Loucy (cell line): ENCODE measurements at regions not wholly inside any gene's neighbourhood (a gene's known extent, or its start where the extent isn't known, plus 50 kb on each side); places are given as distances from the start of the nearest gene placed in this dataset.
"Not testable (repeated sequence)": the region's sequence is repeated elsewhere in the genome, so short reads cannot be mapped to it uniquely, and the experiment has no call there.

ENCODE experiments used
- H2AFZ ChIP-seq: fragments of 200-600 bp; sonication (generic); 2 replicates; pipeline ENCODE4 v1.6.0; 2016; ENCODE audit warnings: antibody characterized with exemption, mild to moderate bottlenecking, low read length, moderate library complexity
- H3F3A ChIP-seq: fragments of 200-600 bp; 2 replicates; pipeline ENCODE4 v1.6.0; 2016; ENCODE audit warnings: antibody characterized with exemption, low read depth, mild to moderate bottlenecking
- H3K27me3 ChIP-seq: fragments of 200-600 bp; sonication (generic); 2 replicates; pipeline ENCODE4 v1.6.1; 2014; ENCODE audit warnings: low read length, mild to moderate bottlenecking; ENCODE audit not compliant: insufficient read depth, poor library complexity, severe bottlenecking
- H3K36me3 ChIP-seq: fragments of 200-600 bp; sonication (generic); 2 replicates; pipeline ENCODE4 v1.6.1; 2016; ENCODE audit warnings: low read length; ENCODE audit not compliant: insufficient read depth
- H3K4me1 ChIP-seq: fragments of 200-600 bp; sonication (generic); 2 replicates; pipeline ENCODE4 v1.5.1; 2014; ENCODE audit warnings: low read length, mild to moderate bottlenecking; ENCODE audit not compliant: insufficient read depth, poor library complexity, severe bottlenecking
- H3K4me2 ChIP-seq: fragments of 200-600 bp; sonication (generic); 2 replicates; pipeline ENCODE4 v1.6.0; 2014; ENCODE audit warnings: antibody characterized with exemption, low read length, low read depth, mild to moderate bottlenecking; ENCODE audit not compliant: poor library complexity, severe bottlenecking
- H3K4me3 ChIP-seq: fragments of 200-600 bp; sonication (generic); 2 replicates; pipeline ENCODE4 v1.5.1; 2014; ENCODE audit warnings: low read length, mild to moderate bottlenecking, mixed read lengths; ENCODE audit not compliant: poor library complexity, severe bottlenecking
- H3K79me2 ChIP-seq: fragments of 200-600 bp; sonication (generic); 2 replicates; pipeline ENCODE4 v1.6.1; 2014; ENCODE audit warnings: low read length; ENCODE audit not compliant: insufficient read depth
- H3K9ac ChIP-seq: fragments of 200-600 bp; sonication (generic); 2 replicates; pipeline ENCODE4 v1.6.0; 2014; ENCODE audit warnings: mild to moderate bottlenecking, low read depth, low read length, moderate library complexity; ENCODE audit not compliant: poor library complexity, severe bottlenecking
- H3K9me2 ChIP-seq: fragments of 200-600 bp; sonication (generic); replicated peaks from 2 replicates; pipeline ENCODE4 v1.6.1; 2016; ENCODE audit warnings: low read depth, low read length, mixed read lengths
- H3K9me3 ChIP-seq: fragments of 200-600 bp; sonication (generic); 2 replicates; pipeline ENCODE4 v1.6.1; 2014; ENCODE audit warnings: mild to moderate bottlenecking, antibody characterized with exemption, low read length, low read depth; ENCODE audit not compliant: insufficient read depth
- H4K20me1 ChIP-seq: fragments of 200-600 bp; sonication (generic); 2 replicates; pipeline ENCODE4 v1.6.0; 2014; ENCODE audit warnings: antibody characterized with exemption, low read length, mild to moderate bottlenecking; ENCODE audit not compliant: insufficient read depth, poor library complexity, severe bottlenecking
- CTCF ChIP-seq: fragments of 200-600 bp; sonication (generic); conservative IDR thresholded peaks from 2 replicates; pipeline ENCODE4 v1.5.1; 2014; ENCODE audit warnings: mild to moderate bottlenecking, antibody characterized with exemption, low read length
- EZH2phosphoT487 ChIP-seq: fragments of 200-600 bp; IDR thresholded peaks from 2 replicates; pipeline ENCODE4 v1.6.1; 2018; ENCODE audit warnings: antibody characterized with exemption, mild to moderate bottlenecking, moderate library complexity, borderline replicate concordance

GRCh38 chr10:124194199-124194824 lies 100.9 kb upstream of the CHST15 start:
- Histone ChIP-seq H3K9me3 (no peaks in the 10 kb centered on the region), H3K4me2 (no peak overlapping the region), H3K4me1 (no peaks in the 10 kb centered on the region), H3K9ac (no peak overlapping the region), H3F3A (no peaks in the 10 kb centered on the region), H2AFZ (no peak overlapping the region), H3K36me3 (no peaks in the 10 kb centered on the region), H3K4me3 (no peak overlapping the region), H3K79me2 (no peaks in the 10 kb centered on the region), H4K20me1 (no peaks in the 10 kb centered on the region), H3K9me2 (no peaks in the 10 kb centered on the region), H3K27me3 (no peaks in the 10 kb centered on the region)
- TF ChIP-seq EZH2phosphoT487 (no peak), CTCF (no peak)

GRCh38 chr10:124193309-124193696 lies 99.9 kb upstream of the CHST15 start:
- no peaks in the 10 kb centered on the region for H3K9me3 ChIP-seq
- H3F3A ChIP-seq: no peaks in the 10 kb centered on the region
- no peak overlapping the region for H2AFZ ChIP-seq
- H3K79me2 ChIP-seq: no peaks in the 10 kb centered on the region
- no peaks in the 10 kb centered on the region for H3K9me2 ChIP-seq
- H3K27me3 ChIP-seq: no peaks in the 10 kb centered on the region
- H3K9ac ChIP-seq: no peak overlapping the region
- H3K4me2 ChIP-seq: no peak overlapping the region
- no peaks in the 10 kb centered on the region for H3K36me3 ChIP-seq
- no peaks in the 10 kb centered on the region for H4K20me1 ChIP-seq
- TF ChIP-seq EZH2phosphoT487 (no peak), CTCF (no peak)
- no peaks in the 10 kb centered on the region for H3K4me1 ChIP-seq
- no peak overlapping the region for H3K4me3 ChIP-seq

- H3K79me2 ChIP-seq, H3K9ac ChIP-seq, H3K4me3 ChIP-seq, H3K4me1 ChIP-seq, H3F3A ChIP-seq, H2AFZ ChIP-seq, H3K4me2 ChIP-seq, H3K36me3 ChIP-seq, H4K20me1 ChIP-seq, H3K27me3 ChIP-seq, H3K9me3 ChIP-seq, H3K9me2 ChIP-seq: not testable (repeated sequence)
These were observed 99.4 kb upstream of the CHST15 start for GRCh38 chr10:124192664-124193308.

GRCh38 chr10:124190476-124190875 lies 97.1 kb upstream of the CHST15 start:
- not testable (repeated sequence) for H3F3A ChIP-seq, H4K20me1 ChIP-seq, H2AFZ ChIP-seq, H3K4me2 ChIP-seq, H3K4me3 ChIP-seq, H3K4me1 ChIP-seq, H3K9ac ChIP-seq, H3K79me2 ChIP-seq, H3K27me3 ChIP-seq, H3K9me2 ChIP-seq, H3K36me3 ChIP-seq, H3K9me3 ChIP-seq
